HG02981 (cell line): ENCODE measurements at regions not wholly inside any gene's neighbourhood (a gene's known extent, or its start where the extent isn't known, plus 50 kb on each side); places are given as distances from the start of the nearest gene placed in this dataset.
"Not testable (repeated sequence)": the region's sequence is repeated elsewhere in the genome, so short reads cannot be mapped to it uniquely, and the experiment has no call there.

Source experiments
- ATAC-seq: cut with Tn5 transposase; IDR thresholded peaks from one replicate; pipeline ENCODE4 v1.9.1; 2021; ENCODE audit warnings: mild to moderate bottlenecking, moderate library complexity; ENCODE audit not compliant: unreplicated experiment

DNA sequence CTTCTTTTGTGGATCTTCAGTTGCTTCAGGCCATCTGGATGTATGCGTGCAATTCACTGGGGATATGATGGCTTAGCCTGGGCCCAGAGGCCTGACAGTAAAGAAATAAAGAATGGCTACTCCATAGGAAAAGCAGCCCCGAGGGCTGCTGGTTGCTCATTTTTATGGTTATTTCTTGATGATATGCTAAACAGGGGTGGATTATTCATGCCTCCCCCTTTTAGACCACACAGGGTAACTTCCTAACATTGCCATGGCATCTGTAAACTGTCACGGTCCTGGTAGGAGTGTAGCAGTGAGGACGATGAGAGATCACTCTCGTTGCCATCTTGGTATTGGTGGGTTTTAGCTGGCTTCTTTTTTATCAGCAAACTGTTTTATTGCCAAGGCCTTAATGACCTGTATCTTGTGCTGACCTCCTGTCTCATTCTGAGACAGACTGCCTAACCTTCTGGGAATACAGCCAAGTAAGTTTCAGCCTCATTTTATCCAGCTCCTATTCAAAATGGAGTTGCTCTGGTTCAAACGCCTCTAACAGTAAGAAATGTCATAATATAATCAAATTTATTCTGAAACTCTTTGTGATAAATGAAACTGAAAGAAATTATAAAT is 60.5 kb downstream of the DSEL start:
- no peak for ATAC-seq

DNA sequence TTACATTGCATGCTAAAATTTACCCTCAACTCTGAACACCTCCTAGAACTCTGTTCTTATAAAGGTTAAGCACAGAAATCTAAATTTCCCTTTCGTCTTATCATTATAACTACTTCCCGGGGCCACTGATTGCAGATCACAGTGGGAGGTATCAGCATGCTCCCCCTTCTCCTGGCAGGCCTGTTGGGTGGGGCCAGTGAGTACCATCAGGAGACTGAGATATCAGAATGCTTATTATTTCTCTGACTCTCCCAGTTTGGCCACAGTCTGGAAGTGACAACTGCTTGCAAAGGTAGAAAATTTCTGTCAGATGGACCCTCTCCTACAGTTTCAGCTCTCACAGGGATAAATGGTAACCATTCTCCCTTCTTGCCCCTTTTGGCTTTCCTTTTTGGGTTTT is 62.6 kb downstream of the DSEL start:
- no peak for ATAC-seq

DNA sequence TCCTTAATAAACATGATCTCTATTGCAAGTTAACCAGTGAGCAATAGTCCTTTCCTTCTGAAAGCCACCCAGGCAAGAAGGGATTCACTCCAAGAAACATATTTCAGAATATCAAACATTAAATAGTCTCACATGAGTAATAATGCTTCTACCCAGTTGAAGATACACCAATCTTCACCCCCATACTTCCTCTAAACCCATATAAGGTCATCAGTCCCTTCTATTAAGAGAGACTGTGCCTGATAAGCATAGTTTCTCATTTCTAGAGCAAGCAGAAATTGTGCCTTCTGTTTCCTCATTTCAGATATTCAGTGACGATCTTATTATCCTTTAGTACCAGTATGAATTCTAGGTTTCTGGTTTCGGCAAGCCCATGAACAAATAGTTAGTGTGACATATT is 64.6 kb downstream of the DSEL start:
- ATAC-seq, result no peak

DNA sequence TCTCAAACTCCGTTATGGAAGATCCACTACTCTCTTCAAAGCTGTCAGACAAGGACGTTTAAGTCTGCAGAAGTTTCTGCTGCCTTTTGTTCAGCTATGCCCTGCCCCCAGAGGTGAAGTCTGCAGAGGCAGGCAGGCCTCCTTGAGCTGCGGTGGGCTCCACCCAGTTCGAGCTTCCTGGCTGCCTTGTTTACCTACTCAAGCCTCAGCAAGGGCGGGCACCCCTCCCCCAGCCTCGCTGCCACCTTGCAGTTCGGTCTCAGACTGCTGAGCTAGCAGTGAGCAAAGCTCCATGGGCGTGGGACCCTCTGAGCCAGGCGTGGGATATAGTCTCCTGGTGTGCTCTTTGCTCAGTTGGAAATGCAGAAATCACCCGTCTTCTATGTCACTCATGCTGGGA is 65.4 kb downstream of the DSEL start:
- not testable (repeated sequence) for ATAC-seq

DNA sequence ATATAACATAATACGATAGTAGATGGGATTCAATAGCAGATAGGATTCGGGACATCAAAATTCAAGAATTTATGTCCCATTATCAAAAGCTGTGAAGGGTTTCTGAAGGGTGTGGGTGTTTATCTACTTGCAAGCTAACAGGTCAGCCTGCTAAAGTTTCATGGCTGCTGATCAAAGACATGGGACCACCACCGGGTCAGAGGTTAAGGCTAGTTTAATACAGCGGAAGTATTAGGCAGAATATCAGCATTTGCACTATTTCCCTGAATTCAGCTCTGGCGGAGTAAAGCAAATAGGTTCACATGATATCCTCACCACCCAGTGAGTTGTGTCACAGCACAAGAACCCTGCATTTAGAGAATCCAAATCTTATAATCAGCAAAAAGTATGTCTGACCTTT is 82.5 kb downstream of the DSEL start:
- ATAC-seq, result no peak

DNA sequence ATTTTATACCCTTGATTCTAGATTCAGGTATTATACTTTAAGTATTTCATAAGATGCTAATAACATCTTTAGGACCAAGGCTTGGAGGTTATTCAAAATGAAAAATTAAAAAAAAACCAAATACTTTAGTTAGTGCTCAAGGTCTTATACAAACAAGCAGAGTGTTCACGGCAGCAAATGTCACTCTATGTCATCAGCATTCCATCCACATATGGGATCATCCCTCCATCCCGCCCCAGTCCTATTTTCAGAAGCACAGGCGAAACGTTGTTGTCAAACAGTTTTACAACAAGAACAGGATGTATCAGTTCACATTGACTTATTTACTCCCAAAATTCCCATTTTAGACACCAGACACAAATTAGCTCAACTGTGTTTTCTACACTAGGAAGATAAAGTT is 83.7 kb downstream of the DSEL start:
- no peak for ATAC-seq

DNA sequence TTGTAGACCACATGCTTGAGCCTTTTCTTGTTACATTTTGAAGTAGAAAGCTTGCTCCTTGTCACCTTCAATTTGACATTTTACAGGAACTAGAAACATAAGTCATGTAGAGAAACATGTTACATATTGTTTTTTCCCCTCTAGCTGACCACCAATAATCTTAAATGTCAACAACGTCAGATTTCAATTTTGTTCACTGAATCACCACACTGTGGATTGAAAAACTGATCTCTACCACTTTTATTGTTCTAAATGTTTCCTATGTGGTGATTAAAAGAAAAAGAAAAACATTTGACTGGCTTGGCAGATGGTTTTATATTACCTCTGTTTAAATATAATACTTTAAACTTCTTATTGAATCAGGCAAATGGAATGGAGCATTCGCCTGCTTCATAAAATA is 87.7 kb downstream of the DSEL start:
- ATAC-seq, result no peak

DNA sequence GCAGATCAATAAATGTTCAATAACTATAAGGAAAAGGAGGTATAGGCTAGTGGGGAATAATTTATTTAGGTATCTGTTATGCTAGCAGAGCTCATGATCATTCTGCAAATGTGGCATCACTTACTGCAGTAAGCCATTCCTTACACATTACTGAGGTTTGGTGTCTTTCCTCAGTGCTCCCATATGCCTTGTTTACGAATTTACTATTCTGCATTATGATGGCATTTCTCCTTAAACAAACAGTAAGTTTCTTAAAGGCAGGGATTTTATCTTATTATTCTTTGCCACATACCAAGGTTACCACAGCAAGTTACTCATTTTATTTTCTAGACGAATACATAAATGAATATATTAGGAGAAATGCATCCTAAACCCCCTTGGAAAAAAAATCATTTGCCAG is 88.4 kb downstream of the DSEL start:
- ATAC-seq, result no peak

DNA sequence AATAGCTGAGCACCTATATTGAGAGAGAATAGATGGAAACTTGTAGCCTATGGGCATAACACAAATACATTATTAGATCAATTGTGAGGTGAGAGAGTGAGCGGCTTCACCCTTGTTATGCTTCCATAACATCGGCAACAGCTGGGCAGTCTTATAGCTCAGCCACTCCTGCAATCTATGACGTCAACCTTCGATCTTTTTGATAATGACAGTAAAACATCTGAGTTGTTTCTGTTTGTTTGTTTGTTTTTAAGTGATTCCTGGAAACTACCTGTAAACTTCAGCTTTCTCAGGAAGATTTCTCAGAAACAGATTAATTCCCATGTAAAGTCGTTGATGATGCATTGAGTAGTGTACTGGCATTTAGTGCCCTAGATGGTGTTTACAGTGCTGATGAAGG is 90.0 kb downstream of the DSEL start:
- ATAC-seq, result no peak

DNA sequence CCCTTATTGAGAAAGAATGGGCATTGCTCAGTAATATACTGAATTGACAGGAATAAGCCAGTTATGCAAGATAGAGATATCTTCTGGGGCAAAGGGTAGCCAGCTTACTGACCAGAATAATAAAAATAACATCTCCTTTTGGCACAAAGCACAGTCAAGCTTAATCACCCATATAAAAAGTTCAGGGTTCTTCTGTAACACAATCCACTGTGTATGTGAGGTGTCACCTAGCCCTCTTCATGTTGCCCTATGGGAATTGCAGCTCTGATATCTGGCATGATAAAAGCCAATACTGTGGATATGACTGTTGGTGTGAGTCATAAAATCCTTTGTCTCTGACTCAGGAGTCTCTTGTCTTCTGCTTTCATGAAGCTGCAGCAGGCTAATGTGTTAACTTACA is 90.8 kb downstream of the DSEL start:
- no peak for ATAC-seq

DNA sequence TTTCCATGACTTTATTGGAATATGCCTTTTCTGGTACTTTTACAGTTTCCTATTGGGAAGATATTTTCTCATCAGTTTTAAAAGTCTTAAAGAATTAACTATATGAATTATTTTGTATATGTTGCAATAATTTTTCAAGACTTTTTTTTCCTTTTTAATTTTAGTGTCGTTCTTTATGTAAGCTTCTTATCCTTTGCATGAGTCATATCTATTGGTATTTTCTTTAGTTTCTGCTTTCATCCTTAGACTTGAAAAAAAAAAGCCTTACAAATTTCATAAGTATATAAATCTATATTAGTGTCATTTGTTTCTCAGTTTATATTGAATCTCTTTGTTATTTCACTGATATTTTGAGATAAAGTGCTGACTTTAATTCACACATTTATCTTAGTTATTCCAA is 94.9 kb downstream of the DSEL start:
- no peak for ATAC-seq

DNA sequence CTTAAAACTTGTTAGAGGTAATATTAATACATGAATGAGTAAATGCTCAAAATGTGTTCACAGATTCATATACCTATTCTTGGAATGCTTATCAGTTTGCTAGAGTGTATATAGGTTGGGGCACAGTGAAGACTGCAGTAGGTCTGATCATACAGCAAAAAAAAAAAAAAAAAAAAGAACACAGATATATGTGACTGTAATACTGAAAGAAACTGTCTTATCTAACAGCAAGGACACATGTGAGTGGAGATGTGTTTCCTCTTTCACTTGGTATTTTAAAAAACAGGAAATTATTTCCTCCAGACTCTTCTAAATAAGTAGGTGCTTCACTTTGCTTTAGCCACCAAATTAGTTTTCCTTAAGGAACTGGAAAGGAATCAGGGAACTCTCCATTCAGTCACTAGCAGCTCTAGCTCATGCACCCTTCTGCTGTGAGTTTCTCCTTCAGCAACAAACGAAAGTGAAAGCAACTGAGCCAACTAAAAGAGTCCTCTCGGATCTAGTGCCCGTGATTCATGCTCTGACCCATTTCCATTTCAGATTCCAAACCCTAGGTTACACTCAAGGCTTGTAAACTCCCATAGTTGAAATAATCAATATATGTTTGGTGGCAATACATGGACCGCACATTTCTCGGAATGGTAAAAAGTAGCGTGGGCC is 98.5 kb downstream of the DSEL start:
- ATAC-seq, result peak; percentile 92

DNA sequence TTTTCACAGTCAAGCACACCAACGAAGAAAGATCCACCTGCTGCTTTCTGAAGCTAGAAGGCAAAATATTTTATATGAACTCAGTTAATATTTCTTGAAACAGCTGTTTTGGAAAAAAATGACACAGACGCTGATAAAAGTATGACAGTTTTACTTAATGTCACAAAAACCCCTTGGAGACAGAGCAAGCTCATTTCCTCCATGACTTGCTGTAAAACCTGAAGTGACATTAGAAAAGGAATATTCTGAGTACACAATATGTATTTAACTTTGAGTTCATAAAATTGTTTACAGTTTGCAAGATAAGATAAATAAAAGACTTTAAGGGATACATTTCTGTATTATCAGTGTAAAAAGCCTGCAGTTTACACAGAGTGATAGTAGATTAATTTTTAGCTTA is 105.4 kb downstream of the DSEL start:
- ATAC-seq, result no peak

DNA sequence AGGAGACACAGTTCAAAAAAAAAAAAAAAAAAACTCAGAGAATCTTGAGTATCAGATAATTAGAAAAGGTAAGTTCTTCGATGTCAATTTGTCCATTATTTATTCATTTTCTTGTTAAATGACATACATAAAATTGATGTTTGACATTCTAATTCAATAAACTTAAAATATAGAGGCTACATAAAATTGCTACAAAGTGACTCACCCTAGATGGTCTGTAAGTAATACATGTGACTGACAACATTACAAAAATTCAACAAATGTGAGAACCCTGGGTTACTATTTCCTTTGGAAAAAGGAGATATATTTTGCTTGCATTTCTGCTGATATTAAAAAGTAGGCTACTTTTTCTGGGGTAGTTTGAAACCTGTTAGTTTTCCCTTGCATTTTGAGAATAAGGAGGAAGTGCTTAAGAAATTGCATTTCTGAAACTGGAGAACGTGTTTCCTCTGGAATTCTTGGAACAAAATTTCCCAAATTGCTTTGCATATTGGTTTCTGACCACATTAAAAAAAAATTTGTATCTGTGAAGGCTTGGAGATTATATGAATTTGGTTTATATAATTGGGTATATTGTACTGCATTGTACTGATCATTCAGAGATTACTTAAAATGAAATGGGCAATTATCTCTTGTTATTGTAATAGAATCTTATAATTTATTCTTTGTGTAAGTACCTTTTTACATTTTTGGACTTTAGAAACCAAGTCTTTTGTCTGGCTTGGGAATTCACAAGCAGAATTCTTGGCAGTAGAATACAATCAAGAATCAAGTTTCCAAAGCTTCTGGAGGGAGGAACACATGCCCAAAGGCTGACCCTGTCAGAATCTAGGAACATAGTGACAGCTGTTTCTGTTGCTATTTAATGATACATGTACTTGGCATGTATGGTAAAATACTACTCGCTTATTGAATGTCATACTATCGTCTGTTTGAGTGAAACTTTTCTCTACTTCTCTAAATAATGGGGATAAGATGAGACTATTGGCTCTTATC is 106.1 kb downstream of the DSEL start:
- no peak for ATAC-seq

DNA sequence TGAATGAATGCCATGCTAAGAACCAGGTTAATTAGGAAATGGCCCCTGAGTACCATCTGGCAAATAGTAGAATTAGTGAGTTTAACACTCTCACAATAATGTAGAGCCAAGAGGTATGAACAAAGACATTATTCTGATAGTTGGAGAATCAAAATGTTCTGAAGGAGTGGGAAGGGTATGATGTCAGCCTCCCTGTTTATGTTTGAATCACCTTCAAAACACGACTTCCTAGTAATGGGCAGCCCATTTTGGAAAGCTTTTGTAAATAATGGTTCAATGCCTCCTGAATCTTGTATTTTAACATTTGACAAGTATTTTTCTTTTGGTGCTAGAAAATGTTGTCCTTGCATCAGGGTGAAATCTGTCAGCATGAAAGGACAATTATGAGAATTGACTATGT is 108.3 kb downstream of the DSEL start:
- ATAC-seq, result no peak

DNA sequence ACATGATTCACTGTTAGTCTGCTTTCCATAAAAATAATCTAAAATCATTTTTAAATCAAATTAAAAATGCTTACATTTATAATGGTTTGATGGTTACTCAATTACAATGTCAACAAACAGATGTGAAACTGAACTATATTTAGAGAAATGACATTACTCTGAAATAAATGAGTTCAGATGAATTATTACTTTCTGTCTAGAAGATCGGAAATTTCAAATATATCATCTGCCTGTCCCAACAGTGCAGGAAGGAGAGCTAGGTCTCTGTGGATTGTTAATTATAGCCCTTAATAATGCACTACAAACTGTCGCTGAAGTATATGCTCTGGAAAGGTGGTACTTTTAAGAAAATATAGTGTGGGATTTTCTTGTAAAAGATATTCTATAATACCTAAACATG is 109.8 kb downstream of the DSEL start:
- ATAC-seq, result no peak

DNA sequence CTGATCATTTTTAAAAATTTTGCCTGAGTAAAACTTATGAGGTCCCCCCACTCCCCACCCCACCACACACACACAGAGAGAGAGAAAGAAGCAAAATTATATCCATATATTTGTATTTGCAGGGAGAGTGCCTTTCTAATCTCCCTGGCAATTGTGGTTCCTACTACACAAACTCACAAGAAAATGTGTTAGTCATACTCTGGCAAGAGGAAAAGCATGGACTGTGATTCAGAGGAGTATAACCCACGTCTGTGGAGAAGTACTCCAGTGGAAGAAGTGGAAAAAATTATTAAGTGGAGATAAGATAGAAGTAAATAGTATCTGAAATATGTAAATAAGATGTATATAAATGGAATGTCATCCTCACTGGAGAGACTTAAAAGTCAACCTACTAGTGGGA is 114.0 kb downstream of the DSEL start:
- no peak for ATAC-seq

DNA sequence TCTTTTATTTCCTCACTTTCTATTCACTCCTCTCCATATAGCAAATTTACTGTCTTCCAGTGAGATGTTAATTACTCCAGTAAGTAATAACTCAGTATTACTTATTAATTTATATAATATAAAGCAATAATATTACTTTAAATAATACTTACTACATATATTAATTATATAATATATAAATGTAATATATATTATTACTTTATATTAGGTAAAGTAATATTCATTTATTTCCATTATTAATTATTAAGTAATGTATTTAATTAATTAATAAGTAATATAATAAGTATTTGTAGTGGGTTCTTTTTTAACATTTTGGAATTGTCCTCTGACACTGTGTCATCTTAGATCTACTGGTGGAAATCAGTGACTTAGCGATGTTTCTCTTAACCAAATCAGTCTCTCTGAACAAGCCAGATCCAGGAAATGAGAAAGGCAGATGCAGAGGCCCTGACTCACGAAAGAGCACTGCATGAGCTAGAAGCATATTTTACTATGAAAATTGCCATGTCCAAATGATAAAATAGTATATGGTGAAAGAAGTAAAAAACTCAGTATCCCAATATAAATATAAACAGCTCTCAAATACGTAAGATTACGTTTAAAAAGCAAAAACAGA is 115.9 kb downstream of the DSEL start:
- no peak for ATAC-seq

DNA sequence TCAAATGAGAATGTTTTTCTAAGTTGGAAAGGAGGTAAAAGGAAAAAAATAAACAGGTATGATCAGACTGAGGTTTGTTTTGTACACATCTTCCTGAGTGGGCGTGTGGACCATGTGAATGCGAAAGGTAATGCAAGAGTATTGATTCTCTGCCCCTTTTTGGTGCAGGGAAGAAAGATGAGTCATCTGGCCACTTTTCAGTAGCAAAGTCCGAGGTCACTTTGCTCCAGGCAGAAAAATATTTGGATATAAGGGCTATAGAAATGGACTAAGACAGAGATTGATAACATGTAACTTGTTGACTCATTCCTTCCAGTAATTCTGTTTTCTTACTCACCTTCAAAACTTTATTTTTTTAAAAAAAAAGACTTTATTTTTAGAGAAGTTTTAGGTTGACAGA is 130.5 kb downstream of the DSEL start:
- no peak for ATAC-seq

DNA sequence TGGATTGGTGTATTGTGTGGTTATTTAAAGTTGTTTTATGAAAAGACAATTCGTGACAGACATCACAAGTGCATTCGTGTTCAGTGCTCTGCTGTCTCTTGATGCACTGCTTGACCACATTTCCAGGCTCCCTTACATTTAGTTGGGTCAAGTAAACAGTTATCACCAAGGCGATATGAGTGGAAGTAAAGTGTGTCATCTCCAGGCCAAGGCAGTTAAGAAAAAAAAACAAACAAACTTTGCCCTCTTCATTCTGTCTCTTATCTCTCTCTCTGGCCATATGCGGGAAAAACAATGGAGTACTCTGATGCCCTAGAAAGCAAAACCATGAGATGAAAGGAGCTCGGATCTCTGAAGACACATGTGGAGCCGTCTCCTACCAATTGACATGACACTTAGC is 131.1 kb downstream of the DSEL start:
- no peak for ATAC-seq

DNA sequence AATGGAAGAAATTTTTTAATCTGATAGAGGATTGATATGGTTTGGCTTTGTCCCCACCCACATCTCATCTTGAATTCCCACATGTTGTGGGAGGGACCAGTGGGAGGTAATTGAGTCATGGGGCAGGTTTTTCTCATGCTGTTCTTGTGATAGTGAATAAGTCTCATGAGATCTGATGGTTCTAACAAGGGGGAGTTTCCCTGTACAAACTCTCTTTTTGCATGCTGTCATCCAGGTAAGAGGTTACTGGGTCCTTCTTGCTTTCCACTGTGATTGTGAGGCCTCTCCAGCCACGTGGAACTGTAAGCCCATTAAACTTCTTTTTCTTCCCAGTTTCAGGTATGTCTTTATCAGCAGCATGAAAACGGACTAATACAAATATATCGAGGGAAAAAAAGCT is 132.5 kb downstream of the DSEL start:
- not testable (repeated sequence) for ATAC-seq
